DLD1 (cell line): ENCODE measurements at regions not wholly inside any gene's neighbourhood (a gene's known extent, or its start where the extent isn't known, plus 50 kb on each side); places are given as distances from the start of the nearest gene placed in this dataset.
"Not testable (repeated sequence)": the region's sequence is repeated elsewhere in the genome, so short reads cannot be mapped to it uniquely, and the experiment has no call there.

ENCODE experiments used
- in situ Hi-C: cut with HindIII; loops from 2 replicates; pipeline ENCODE4 v1.10.0; 2017; ENCODE audit warnings: low sequenced_read_pairs

GRCh38 chr4:189619441-189620250 lies 321.0 kb upstream of the FRG1 start:
- in situ Hi-C loops, result not testable (repeated sequence)

- in situ Hi-C loops, result not testable (repeated sequence)
Measured at GRCh38 chr4:189622574-189622973, 318.1 kb upstream of the FRG1 start.

GRCh38 chr4:189627041-189627440 lies 313.6 kb upstream of the FRG1 start:
- in situ Hi-C loops, result not testable (repeated sequence)

GRCh38 chr4:189629733-189630132 lies 310.9 kb upstream of the FRG1 start:
- in situ Hi-C loops, result not testable (repeated sequence)

- in situ Hi-C loops, result not testable (repeated sequence)
Measured at GRCh38 chr4:189630913-189631567, 309.6 kb upstream of the FRG1 start.

DNA sequence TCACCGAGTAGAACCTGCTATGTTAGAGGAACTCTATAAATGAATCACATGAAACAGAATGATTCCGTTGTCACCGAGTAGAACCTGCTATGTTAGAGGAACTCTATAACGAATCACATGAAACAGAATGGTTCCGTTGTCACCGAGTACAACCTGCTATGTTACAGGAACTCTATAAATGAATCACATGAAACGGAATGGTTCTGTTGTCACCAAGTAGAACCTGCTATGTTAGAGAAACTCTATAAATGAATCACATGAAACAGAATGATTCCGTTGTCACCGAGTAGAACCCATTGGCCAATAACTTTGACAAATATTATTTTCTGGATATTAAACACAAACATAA lies 309.1 kb upstream of the FRG1 start:
- in situ Hi-C loops, result not testable (repeated sequence)

DNA sequence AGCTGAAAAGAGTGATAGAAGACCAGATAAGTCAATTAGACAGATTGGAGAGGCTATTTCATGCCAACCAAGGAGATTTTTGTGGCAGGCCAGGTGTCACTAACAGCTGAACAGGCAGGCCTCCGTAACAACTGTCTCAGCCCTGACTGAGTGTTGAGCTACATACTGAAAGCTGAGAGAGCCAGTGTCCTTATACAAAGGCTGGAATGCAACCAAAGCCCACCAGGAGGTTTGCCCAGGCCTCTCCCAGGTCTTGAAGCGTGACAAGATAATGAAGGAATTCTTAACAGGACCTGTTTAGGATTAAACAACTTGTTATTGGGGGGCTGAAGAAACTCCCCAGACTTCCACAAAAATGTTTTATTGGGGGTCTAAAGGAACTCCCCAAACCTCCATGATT lies 290.2 kb upstream of the FRG1 start:
- in situ Hi-C loops, result not testable (repeated sequence)

- in situ Hi-C loops, result not testable (repeated sequence)
Measured at GRCh38 chr4:189653130-189653653, 287.5 kb upstream of the FRG1 start.

- in situ Hi-C loops, result not testable (repeated sequence)
Measured at GRCh38 chr4:189653983-189654382, 286.7 kb upstream of the FRG1 start.

DNA sequence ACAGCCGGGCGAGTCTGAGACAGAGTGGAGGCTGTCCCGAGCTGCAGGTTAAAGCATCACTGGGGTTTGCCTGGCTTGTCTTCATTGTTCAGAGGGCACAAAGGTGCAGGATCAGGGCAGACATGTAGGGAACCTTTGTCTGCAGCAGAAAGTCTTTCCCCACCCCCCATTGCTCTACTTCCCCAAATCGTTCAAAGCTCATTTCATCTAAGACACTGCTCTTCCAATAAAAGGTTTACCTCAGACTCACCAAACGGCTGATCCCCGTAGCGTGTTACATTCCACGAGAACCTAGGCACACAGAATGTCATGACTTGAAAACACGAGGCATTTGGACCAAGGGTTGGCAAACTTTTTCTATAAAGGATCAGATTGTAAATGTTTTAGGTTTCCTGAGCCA lies 286.3 kb upstream of the FRG1 start:
- in situ Hi-C loops, result not testable (repeated sequence)

GRCh38 chr4:189655817-189656216 lies 284.9 kb upstream of the FRG1 start:
- in situ Hi-C loops, result not testable (repeated sequence)

DNA sequence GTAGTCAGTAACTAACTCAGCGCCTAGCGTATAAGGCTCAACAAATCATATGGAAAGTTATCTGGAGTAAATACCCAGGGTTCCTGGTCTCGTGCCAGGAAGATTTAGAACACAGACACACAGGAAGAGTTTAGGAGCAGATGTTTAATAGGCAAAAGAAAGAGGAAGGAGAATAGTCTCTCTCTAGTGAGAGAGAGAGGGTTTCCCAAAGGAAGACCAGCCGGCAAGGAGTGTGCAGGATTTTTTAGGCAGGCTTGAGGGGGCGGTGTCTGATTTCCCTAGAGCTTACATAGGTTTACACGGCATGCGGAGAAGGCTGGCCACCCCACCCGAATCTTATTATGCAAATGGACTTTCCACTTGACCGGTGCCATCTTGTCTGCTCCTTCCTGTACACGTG lies 284.0 kb upstream of the FRG1 start:
- in situ Hi-C loops, result no loop called here

- in situ Hi-C loops, result not testable (repeated sequence)
Measured at GRCh38 chr4:189658259-189658658, 282.4 kb upstream of the FRG1 start.

GRCh38 chr4:189658831-189659230 lies 281.8 kb upstream of the FRG1 start:
- in situ Hi-C loops, result not testable (repeated sequence)

DNA sequence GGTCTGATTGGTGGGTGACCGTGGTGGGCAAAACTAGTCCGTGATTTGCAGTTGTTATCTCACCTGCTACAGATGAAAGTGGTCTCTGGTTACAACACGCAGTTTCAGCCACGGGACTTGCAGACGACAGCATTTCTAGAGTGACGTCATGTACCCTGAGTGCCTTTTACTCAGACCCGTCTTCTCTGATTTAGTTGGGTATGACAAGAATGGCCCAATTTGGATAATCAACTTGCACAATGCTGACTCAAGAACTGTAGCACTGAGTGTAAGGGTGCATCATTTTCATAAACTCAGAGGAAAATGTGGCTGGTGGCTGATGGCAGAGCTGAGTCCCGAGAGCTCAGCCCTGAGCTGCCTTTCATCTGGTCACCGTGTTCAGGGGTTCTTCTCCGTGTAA lies 281.4 kb upstream of the FRG1 start:
- in situ Hi-C loops, result no loop called here

- in situ Hi-C loops, result no loop called here
Measured at GRCh38 chr4:189660722-189661360, 279.8 kb upstream of the FRG1 start.

DNA sequence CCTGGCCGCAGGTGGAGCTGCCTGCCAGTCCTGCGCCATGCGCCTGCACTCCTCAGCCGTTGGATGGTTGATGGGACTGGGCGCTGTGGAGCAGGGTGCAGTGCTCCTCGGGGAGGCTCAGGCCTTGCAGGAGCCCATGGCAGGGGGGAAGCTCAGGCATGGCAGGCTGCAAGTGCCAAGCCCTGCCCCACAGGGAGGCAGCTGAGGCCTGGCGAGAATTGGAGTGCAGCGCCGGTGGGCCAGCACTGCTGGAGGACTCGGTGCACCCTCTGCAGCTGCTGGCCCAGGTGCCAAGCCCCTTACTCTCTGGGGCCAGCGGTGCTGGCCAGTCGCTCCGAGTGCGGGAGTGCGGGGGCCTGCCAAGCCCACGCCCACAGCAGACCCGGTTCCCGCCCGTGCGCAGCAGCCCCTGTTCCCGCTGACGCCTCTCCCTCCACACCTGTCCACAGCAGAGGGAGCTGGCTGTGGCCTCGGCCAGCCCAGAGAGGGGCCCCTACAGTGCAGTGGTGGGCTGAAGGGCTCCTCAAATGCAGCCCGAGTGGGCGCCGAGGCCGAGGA lies 275.9 kb upstream of the FRG1 start:
- in situ Hi-C loops, result no loop called here

GRCh38 chr4:189665712-189666305 lies 274.9 kb upstream of the FRG1 start:
- in situ Hi-C loops, result not testable (repeated sequence)

- in situ Hi-C loops, result not testable (repeated sequence)
Measured at GRCh38 chr4:189667386-189667785, 273.3 kb upstream of the FRG1 start.

GRCh38 chr4:189697675-189698245 lies 242.9 kb upstream of the FRG1 start:
- in situ Hi-C loops, result not testable (repeated sequence)

GRCh38 chr4:189703000-189703399 lies 237.7 kb upstream of the FRG1 start:
- in situ Hi-C loops, result not testable (repeated sequence)
